Nephron progenitor cell (in vitro differentiated cells): ENCODE measurements at regions not wholly inside any gene's neighbourhood (a gene's known extent, or its start where the extent isn't known, plus 50 kb on each side); places are given as distances from the start of the nearest gene placed in this dataset.
"Not testable (repeated sequence)": the region's sequence is repeated elsewhere in the genome, so short reads cannot be mapped to it uniquely, and the experiment has no call there.

Experiments used
- DNase-seq: peaks from one replicate; pipeline ENCODE4 v3.0.0; 2021
- H3K27ac Mint-ChIP-seq: 2 replicates; pipeline ENCODE4 v1.8.0; 2021; ENCODE audit warnings: mild to moderate bottlenecking, moderate library complexity, mixed read lengths
- H3K27me3 Mint-ChIP-seq: 2 replicates; pipeline ENCODE4 v1.8.0; 2021; ENCODE audit warnings: mild to moderate bottlenecking, low read depth, mixed read lengths; ENCODE audit not compliant: poor library complexity
- H3K36me3 Mint-ChIP-seq: 2 replicates; pipeline ENCODE4 v1.8.0; 2021; ENCODE audit warnings: low read depth, mixed read lengths
- H3K4me1 Mint-ChIP-seq: 2 replicates; pipeline ENCODE4 v1.8.0; 2021; ENCODE audit warnings: mixed read lengths
- H3K4me3 Mint-ChIP-seq: 2 replicates; pipeline ENCODE4 v1.8.0; 2021; ENCODE audit warnings: mild to moderate bottlenecking, moderate library complexity, mixed read lengths
- H3K9me3 Mint-ChIP-seq: 2 replicates; pipeline ENCODE4 v1.8.0; 2021; ENCODE audit warnings: mild to moderate bottlenecking, moderate library complexity, mixed read lengths
- TF ChIP-seq, protein P1 (sequence below): fragments of 200-600 bp; sonication (generic); IDR thresholded peaks from 2 replicates; pipeline ENCODE4 v1.5.0; 2021; ENCODE audit warnings: antibody characterized with exemption

DNA sequence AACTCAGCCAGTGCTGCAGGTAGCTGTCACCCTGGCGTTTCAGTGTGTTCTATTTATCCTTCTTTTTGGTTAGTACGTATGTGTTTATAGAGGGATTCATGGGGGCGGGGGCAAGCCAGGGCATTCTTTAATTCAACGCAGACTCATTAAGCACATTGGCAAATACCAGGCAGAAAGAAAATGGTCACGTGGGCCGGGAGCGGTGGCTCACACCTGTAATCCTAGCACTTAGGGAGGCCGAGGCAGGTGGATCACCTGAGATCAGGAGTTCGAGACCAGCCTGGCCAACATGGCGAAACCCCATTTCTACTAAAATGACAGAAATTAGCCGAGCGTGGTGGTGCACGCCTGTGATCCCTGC is 69.1 kb downstream of the HAPSTR1 start:
- DNase-seq, result no peak
- TF ChIP-seq, protein P1, sequence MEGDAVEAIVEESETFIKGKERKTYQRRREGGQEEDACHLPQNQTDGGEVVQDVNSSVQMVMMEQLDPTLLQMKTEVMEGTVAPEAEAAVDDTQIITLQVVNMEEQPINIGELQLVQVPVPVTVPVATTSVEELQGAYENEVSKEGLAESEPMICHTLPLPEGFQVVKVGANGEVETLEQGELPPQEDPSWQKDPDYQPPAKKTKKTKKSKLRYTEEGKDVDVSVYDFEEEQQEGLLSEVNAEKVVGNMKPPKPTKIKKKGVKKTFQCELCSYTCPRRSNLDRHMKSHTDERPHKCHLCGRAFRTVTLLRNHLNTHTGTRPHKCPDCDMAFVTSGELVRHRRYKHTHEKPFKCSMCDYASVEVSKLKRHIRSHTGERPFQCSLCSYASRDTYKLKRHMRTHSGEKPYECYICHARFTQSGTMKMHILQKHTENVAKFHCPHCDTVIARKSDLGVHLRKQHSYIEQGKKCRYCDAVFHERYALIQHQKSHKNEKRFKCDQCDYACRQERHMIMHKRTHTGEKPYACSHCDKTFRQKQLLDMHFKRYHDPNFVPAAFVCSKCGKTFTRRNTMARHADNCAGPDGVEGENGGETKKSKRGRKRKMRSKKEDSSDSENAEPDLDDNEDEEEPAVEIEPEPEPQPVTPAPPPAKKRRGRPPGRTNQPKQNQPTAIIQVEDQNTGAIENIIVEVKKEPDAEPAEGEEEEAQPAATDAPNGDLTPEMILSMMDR, result no peak
- Mint-ChIP-seq H3K4me3 (peak overlapping the region; percentile 20), H3K4me1 (peaks cover 13% of the 10 kb centered on the region), H3K9me3 (no peaks in the 10 kb centered on the region), H3K27ac (no peak overlapping the region), H3K27me3 (peaks cover 8% of the 10 kb centered on the region), H3K36me3 (no peaks in the 10 kb centered on the region)

DNA sequence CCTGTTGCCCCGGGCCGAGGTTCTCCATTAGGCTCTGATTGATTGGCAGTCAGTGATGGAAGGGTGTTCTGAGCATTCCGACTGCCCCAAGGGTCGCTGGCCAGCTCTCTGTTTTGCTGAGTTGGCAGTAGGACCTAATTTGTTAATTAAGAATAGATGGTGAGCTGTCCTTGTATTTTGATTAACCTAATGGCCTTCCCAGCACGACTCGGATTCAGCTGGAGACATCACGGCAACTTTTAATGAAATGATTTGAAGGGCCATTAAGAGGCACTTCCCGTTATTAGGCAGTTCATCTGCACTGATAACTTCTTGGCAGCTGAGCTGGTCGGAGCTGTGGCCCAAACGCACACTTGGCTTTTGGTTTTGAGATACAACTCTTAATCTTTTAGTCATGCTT is 74.2 kb downstream of the HAPSTR1 start:
- Mint-ChIP-seq H3K9me3 (no peaks in the 10 kb centered on the region), H3K4me1 (no peaks in the 10 kb centered on the region), H3K27ac (no peak overlapping the region), H3K36me3 (no peaks in the 10 kb centered on the region), H3K27me3 (no peaks in the 10 kb centered on the region), H3K4me3 (no peak overlapping the region)
- TF ChIP-seq, protein P1, result no peak
- DNase-seq, result no peak

DNA sequence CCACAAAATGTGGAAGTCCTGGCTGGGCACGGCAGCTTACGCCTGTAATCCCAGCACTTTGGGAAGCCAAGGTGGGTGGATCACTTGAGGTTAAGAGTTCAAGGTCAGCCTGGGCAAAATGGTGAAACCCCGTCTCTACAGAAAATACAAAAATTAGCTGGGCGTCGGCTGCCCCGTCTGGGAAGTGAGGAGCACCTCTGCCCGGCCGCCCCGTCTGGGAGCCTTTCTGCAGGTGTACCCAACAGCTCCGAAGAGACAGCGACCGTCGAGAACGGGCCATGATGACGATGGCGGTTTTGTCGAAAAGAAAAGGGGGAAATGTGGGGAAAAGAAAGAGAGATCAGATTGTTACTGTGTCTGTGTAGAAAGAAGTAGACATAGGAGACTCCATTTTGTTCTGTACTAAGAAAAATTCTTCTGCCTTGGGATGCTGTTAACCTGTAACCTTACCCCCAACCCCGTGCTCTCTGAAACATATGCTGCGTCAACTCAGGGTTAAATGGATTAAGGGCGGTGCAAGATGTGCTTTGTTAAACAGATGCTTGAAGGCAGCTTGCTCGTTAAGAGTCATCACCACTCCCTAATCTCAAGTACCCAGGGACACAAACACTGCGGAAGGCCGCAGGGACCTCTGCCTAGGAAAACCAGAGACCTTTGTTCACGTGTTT is 75.0 kb downstream of the HAPSTR1 start:
- H3K27ac Mint-ChIP-seq, H3K4me3 Mint-ChIP-seq, H3K4me1 Mint-ChIP-seq, DNase-seq, H3K27me3 Mint-ChIP-seq, H3K9me3 Mint-ChIP-seq, H3K36me3 Mint-ChIP-seq: not testable (repeated sequence)

DNA sequence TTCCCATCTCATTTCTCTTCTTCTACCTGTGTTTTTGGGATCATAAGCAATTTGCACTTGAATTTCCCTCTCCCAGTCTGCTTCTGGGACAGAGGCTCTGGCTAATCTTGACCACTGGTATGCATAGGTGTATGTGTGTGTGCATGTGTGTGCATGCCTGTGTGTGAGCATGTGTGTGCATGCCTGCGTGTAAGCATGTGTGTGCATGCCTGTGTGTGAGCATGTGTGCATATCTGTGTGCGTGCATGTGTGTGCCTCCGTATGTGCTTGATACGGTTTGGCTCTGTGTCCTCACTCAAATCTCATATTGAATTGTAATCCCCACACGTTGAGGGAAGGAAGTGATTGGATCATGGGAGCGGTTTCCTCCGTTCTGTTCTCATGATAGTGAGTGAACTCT is 77.7 kb downstream of the HAPSTR1 start:
- no peak for DNase-seq
- peaks cover 9% of the 10 kb centered on the region for H3K9me3 Mint-ChIP-seq
- TF ChIP-seq, protein P1, result no peak
- no peaks in the 10 kb centered on the region for H3K27me3 Mint-ChIP-seq
- H3K4me3 Mint-ChIP-seq, result no peak overlapping the region
- no peaks in the 10 kb centered on the region for H3K36me3 Mint-ChIP-seq
- no peaks in the 10 kb centered on the region for H3K4me1 Mint-ChIP-seq
- no peak overlapping the region for H3K27ac Mint-ChIP-seq

DNA sequence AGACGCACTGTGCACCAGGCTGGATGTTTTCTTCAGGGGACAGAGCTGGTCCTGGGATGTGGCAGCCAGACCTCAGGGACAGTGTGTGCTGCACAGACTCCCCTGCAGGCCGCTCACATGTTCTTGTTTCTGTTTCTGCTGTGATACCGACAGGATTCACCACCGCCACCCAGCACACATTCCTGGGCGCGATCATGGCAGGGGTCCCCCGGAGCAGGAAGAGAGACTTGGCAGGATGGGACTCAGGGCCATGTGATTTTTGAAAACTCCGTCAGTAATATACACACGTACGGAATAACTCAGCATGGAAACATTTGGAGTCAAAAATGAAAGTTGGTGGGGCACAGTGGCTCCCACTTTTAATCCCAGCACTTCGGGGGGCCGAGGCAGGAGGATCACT is 79.0 kb downstream of the HAPSTR1 start:
- Mint-ChIP-seq H3K4me1 (no peaks in the 10 kb centered on the region), H3K36me3 (no peaks in the 10 kb centered on the region), H3K27me3 (no peaks in the 10 kb centered on the region), H3K27ac (no peak overlapping the region), H3K4me3 (no peak overlapping the region), H3K9me3 (peaks cover 9% of the 10 kb centered on the region)
- no peak for DNase-seq
- TF ChIP-seq, protein P1, result no peak

DNA sequence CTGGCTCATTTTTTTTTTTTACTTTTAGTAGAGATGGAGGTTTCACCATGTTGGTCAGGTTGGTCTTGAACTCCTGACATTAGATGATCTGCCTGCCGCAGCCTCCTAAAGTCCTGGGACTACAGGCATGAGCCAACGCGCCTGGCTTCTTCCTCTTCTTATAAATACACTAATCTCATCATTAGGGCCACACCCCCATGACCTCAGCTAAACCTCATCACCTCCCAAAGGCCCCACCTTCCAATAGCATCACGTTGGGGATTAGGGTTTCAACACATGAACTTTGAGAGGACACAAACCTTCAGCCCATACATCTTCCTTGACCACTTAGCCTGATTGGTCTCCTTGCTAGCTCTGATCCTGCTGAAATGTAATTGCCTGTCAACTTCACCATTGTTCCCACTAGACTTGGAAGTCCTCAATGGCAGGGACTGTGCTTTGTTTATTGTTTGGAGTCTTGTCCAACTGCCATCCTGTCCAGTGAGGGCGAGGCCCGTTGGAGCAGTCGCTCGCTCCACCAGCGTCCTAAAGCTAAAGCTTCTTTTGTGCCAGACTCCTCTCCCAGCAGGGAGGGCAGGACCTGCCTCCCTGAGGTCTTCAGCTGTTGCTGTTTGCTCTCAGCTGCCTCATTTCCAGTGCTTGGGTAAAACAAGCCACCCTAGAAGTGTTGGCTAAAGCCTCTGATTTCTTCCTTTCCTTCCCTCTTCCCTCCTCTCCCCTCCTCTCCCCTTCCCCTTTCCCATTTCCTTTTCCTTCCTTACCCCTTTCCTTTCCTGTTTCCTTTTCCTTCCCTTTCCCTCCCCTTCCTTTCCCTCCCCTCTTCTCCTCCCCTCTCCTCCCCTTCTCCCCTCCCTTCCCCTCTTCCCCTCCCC is 85.3 kb downstream of the HAPSTR1 start:
- H3K4me1 Mint-ChIP-seq, result peaks cover 4% of the 10 kb centered on the region
- H3K27ac Mint-ChIP-seq, result no peak overlapping the region
- peaks cover 3% of the 10 kb centered on the region for H3K27me3 Mint-ChIP-seq
- peaks cover 19% of the 10 kb centered on the region for H3K9me3 Mint-ChIP-seq
- TF ChIP-seq, protein P1, result no peak
- no peak overlapping the region for H3K4me3 Mint-ChIP-seq
- no peak for DNase-seq
- H3K36me3 Mint-ChIP-seq, result no peaks in the 10 kb centered on the region
